GM21576 (cell line): ENCODE measurements at regions not wholly inside any gene's neighbourhood (a gene's known extent, or its start where the extent isn't known, plus 50 kb on each side); places are given as distances from the start of the nearest gene placed in this dataset.
"Not testable (repeated sequence)": the region's sequence is repeated elsewhere in the genome, so short reads cannot be mapped to it uniquely, and the experiment has no call there.

Experiments
- ATAC-seq: cut with Tn5 transposase; IDR thresholded peaks from one replicate; pipeline ENCODE4 v1.9.1; 2021; ENCODE audit warnings: mild to moderate bottlenecking, moderate library complexity; ENCODE audit not compliant: unreplicated experiment

GRCh38 chr2:65969161-65969560 is 465.8 kb upstream of the MEIS1 start:
- no peak for ATAC-seq

DNA sequence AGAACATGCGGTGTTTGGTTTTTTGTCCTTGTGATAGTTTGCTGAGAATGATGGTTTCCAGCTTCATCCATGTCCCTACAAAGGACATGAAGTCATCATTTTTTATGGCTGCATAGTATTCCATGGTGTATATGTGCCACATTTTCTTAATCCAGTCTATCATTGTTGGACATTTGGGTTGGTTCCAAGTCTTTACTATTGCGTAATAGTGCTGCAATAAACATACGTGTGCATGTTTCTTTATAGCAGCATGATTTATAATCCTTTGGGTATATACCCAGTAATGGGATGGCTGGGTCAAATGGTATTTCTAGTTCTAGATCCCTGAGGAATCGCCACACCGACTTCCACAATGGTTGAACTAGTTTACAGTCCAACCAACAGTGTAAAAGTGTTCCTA is 471.6 kb upstream of the MEIS1 start:
- not testable (repeated sequence) for ATAC-seq

DNA sequence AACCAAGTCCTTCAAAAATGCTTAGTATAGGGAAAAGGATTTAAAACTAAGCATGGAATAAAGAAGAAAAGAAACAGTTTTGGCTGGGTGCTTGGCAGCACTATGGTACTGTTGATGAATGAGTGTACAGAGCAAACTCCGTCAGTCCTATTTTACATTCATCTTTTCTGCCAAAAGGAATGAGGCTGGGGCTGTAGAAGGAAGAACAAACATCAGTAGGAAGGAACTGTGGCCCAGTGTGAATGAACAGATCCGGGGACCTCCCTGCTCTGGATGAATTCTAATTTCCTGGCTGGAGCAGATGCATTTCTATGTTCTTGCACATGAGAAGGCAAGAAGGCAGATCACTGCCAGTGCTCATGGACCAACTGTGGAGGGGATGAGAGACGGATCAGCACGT is 474.0 kb upstream of the MEIS1 start:
- no peak for ATAC-seq

DNA sequence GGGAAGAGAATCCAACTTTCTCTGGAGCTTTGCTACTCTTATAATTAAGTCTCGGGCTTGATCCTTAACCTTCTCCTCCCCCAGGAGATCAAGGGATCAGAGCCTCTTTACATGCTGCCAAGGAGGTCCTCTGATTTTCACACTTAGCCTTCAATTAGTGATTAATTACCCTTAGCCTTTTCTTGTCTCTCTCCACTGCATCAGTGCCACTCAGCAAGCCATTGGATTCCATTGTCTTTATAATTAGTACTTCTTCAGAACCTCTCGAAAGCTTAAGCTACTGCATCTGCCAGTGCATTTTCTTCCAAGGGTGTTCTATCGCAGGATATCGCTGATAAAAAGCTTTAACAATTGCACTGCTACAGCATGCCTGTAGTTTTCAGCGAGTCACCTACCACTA is 477.0 kb upstream of the MEIS1 start:
- no peak for ATAC-seq

DNA sequence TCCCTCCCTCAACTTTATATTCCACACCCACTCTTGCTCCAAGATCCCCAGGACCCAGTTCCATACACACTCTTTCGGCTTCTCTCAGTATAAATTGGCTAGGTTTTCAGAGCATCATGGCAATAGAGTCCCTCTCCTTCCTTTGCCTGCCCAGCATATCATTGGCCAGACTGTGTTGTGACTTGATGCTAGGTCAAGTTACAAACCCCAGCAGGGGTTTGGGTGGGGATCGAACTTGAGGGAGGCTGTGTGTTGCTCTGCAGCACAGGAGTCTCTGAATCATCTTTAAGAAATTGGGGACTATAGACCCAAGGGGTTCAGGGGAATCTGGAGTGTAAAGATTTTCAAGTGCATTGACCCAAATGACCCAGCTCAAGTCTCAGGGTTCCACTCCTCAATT is 477.5 kb upstream of the MEIS1 start:
- ATAC-seq = no peak

DNA sequence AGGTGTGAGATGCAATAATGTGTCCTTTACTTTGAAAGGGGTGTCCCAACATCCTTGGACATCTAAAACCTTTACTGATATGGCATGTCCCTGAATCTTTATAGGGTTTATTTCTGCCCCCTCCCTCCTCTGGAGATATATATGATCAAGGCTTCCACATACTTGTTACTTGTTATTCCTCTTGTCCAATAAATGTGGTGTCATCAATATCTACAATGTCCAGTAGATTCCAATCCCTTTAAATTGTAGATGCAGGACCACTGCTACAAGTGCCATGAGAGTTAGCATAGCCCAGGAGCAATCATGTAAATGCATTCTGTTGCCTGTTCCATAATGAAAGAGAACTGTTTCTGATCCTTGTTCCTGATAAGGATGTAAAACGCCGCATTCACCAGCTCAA is 479.7 kb upstream of the MEIS1 start:
- ATAC-seq = no peak

DNA sequence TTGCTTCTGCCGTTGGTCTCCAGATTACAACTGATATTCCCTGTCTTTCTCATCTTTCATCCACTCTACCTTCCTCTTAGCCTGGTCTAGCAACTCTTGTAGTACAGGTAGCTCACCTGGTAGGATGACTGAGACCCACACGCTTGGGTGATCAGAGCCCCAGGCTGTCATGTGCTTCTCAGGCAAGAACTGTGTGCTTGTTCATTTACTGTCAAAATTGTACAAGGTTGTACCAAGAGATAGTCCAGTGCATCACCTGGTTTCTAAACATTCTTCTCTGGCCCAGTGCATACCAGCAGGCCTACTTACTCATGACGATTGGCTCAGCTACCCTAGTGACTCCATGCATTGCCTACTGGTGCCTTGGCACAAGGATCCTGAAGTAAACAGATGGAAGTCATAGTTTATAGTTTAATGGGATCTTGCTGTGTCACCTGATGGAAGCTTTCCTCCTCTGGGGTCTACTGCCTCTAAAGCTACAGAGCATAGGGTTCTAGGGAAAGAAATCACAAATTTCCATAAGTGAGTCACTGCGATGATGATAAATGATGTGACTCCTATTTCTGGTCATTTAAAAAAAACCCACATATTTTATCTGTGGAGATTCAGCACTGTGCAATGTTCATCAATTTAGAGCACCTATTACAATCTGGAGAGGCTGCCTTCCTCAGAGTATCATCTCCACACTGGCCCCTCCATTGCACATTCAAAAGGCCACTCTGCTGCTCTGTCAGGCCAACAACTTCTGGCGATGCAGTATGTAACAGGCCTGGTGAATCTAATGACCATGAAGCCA is 481.8 kb upstream of the MEIS1 start:
- no peak for ATAC-seq

DNA sequence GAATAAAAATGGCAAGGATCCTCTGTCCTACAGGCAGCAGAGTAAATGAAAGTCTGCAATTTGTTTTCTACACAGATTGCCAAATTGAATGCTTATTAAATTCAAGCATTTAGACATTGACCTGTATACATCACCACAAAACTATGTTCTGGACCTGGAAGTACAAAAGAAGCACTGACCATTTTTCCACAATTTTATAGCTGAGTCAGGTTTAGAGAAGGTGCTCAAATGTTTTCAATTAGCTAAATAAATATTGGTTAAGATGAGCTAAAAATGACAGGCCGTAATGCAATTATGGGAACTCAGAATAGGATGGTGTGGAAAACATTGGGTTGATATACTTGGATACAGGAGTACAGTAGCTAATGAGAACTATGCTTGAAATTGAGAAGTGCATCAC is 490.7 kb upstream of the MEIS1 start:
- no peak for ATAC-seq

- no peak for ATAC-seq
Observed at GRCh38 chr2:65943099-65943786, 491.7 kb upstream of the MEIS1 start.

GRCh38 chr2:65940856-65941255 is 494.1 kb upstream of the MEIS1 start:
- ATAC-seq = no peak

DNA sequence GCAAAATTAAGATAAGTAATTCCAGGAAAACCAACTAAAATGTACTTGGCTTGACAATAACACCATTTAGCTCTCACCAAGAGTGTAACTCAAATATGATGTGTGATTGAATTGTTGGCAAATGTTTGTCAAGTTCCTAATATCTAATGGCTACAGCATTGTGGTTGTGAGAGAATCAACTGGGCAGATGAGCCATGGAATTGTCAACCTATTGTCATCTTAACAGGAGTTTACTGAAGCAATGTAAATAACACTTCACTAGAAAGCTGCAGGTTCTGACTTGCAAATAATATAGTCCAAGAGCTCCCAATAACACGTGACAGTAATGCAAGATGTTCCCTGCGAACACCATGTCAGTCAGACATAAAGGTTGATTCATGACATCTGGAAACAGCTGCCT is 495.2 kb upstream of the MEIS1 start:
- ATAC-seq = no peak

DNA sequence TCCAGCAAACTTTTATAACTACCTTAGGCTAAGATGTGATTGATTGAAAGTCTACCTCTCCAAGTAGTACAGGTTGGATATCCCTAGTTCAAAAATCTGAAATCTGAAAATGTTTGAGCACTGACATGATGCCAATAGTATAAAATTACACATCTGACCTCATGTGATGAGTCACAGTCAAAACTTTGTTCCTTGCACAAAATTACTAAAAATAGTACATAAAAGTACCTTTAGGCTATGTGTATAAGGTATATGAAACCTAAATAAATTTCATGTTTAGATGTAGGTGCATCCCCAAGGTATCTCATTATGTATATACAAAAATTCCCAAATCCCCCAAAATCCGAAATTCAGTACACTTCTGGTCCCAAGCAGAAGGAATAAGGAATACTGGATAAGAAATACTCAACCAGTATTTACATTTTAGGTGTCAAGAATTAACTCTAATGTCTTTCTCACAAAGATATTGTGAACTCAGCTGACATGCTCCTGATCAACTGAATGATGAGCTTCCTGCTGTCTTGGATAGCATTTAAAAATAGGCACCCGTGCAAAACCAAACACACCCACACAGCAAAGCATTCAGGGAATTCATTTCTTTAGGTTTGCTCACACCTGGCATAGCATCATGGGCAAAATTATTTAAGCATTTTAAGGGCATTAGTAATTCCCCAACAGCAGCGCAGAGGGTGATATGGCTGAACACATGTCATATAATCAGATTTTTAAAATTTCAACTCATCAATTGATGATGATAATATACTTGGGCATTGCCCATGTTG is 497.4 kb upstream of the MEIS1 start:
- no peak for ATAC-seq

DNA sequence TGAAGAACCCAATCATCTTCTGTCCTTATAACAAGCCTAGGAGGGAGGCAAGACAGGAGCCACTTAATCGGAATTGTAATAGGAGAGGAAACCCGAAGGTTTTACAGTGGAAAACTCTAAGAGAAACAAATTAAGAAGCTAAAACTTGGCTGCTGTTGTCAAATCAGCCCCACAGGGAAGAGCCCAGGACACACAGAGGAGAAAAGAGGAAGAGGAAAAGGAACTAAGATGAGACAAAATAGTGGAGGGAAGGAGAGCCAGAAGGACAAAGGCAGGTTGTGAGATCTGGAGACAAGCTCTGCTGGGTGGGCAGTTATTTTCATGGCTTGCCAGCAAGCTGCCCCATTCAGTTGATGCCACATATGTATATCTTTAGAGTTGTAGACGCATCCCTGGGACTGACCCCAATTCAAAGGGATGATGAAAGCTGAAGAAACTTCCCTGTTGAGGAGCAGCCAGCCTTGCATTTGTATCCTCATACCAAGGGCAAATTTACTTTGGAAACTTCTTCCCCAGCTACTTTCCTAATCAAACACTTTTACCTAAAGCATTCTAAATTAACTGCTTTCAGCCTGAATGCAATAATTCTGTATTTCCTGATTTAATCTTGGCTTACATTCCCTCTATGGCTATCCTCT is 499.8 kb upstream of the MEIS1 start:
- ATAC-seq = no peak

GRCh38 chr2:65932571-65932970 is 500.2 kb upstream of the SPRED2 start:
- no peak for ATAC-seq

DNA sequence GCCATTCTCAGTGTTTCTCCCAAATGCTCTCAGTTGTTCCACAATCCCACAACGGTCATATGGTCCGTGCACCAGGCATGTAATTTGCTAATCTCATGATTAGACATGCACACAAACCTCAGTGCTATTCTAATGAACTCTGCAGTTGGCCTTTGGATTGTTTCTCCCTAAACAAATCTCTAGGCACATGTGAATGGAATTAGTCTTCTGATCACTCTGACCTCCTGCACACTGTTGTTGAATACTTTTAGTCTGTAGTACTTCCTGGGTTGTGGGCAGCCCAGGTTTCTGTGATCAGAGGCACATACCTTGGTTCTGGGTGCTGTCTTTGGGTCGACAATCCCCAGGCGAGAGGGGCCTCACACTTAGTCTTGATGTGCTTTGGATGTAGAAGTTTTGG is 498.7 kb upstream of the SPRED2 start:
- ATAC-seq = no peak

DNA sequence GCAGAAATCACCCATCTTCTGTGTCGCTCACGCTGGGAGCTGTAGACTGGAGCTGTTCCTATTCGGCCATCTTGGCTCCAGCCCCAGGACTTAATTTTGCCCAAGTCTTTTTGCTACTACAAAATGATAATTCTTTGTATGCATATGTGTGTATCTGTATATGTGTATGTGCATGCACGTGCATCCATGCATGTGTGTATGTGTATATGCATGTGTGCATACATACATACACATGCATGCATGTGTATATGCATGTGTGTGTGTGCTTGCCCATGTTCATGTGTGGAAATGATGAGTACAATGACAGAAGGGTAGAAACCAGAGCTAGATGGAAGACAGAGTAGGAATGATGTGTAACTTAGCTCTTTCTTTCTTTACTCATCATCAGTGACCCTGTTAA is 497.9 kb upstream of the SPRED2 start:
- no peak for ATAC-seq

DNA sequence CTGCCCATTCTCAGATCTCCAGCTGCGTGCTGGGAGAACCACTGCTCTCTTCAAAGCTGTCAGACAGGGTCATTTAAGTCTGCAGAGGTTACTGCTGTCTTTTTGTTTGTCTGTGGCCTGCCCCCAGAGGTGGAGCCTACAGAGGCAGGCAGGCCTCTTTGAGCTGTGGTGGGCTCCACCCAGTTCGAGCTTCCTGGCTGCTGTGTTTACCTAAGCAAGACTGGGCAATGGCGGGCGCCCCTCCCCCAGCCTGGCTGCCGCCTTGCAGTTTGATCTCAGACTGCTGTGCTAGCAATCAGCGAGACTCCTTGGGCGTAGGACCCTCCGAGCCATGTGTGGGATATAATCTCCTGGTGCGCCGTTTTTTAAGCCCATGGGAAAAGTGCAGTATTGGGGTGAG is 497.3 kb upstream of the SPRED2 start:
- not testable (repeated sequence) for ATAC-seq

- no peak for ATAC-seq
Observed at GRCh38 chr2:65922794-65923193, 490.4 kb upstream of the SPRED2 start.

DNA sequence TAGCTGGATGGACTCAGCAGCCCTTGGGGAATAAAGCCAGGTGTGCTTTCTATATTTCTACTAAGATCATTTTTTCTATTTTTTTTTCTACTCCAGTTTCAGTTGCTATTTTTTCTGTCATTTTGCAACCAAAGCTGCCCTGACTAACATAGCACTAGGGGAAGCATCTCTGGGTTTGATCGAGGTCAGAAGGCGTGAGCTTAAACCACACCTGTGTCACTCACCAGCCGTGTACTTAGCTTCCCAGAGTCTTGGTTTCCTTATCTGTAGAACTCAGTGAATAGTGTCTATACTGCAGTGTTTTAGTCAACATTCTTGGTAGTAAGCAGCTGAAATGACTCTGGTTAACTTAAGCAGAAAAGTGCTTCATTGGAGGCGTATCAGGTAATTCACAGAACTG is 489.6 kb upstream of the SPRED2 start:
- ATAC-seq = peak; percentile 70

DNA sequence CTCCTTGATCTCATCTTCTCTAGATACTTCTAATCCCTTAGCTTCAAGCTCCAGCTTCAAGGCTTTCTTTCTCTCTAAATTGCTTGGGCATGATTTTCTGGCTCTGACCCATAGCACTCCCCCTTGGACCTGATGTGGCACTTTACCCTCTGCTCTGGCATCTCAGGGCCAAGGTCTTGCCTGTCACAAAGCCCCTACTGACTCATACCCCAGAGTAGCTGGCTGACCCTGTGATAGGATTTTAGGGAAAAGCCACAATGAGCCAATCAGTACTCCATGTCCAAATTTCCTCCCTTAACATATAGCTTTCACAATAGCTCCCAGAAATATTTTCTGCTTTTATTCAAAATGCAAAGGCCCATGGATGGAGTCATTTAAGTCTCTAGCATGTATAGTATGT is 488.7 kb upstream of the SPRED2 start:
- ATAC-seq = no peak

- no peak for ATAC-seq
Observed at GRCh38 chr2:65920659-65921058, 488.3 kb upstream of the SPRED2 start.
